ENCODE measurements at regions not wholly inside any gene's neighbourhood (a gene's known extent, or its start where the extent isn't known, plus 50 kb on each side); places are given as distances from the start of the nearest gene placed in this dataset.
"Not testable (repeated sequence)": the region's sequence is repeated elsewhere in the genome, so short reads cannot be mapped to it uniquely, and the experiment has no call there.

DNA sequence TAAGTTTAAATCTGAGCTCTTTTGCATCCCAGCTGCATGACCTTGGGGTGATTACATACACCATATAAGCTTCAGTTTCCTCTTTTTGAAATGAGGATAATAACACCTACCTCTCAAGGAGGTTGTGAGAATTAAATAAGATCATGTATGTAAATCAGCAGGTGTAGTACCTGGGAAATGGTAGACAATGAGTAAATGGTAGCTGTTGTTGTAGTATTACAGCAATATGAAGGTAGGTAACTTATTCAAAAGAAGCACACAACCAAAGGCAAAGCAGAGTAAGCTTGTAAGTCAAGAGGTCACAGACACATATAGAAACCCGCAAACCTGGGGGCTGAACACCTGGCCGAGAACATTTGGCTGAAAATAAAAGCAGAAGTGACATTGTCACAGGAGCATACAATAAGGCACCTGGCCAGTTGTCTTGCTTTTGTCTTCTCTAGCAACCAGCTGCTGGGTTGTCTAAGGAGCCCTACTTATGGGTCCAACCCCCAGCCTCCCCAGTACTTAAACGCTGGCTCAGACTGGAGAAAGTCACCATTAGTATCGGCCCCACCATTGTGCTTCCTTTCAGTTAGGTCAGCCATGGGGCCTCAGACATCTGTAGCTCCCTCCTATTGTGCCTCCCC lies 203.6 kb upstream of the MKLN1 start:
- DNase-seq (ENCODE audit: low read depth in 2 of 3, low spot score in 1 of 3), result no peak

DNA sequence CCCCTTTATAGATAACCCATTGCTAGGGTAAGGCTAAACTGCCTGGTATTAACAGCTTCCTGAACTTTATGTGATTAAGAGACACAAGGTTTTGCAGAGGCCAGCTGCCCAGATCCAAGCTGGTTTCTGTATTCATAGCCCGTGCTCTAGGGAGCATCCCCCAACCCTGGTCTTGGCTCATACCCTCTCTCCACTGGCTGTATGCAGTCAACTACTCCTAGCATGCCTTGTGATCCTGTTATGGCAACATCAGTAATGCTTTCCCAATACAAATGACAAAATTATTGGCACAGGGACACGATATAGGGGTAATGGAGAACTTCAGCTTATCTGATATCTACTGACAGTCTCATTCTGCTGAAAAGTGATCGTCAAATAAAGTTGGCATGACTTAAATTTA lies 202.8 kb upstream of the MKLN1 start:
- DNase-seq (ENCODE audit: low read depth in 2 of 3, low spot score in 1 of 3), result no peak

DNA sequence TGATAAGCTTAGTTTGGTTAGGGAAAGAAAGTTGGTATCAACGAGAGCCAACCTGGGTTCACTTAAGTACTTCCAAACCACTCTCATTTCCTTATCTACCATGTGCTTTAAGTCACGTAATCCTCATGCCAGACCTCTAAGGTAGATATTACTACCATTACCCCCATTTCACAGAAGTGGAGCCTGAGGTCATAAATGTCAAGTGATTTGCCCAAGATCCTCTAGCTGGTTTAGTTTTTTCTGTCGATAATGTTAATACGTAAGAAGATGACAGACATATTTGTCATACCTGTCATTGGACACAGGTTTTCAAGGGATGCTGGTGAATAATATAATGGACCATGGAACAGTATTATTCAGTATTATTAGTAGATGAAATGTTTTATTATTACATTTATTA lies 197.4 kb upstream of the MKLN1 start:
- DNase-seq (ENCODE audit: low read depth in 2 of 3, low spot score in 1 of 3), result no peak

DNA sequence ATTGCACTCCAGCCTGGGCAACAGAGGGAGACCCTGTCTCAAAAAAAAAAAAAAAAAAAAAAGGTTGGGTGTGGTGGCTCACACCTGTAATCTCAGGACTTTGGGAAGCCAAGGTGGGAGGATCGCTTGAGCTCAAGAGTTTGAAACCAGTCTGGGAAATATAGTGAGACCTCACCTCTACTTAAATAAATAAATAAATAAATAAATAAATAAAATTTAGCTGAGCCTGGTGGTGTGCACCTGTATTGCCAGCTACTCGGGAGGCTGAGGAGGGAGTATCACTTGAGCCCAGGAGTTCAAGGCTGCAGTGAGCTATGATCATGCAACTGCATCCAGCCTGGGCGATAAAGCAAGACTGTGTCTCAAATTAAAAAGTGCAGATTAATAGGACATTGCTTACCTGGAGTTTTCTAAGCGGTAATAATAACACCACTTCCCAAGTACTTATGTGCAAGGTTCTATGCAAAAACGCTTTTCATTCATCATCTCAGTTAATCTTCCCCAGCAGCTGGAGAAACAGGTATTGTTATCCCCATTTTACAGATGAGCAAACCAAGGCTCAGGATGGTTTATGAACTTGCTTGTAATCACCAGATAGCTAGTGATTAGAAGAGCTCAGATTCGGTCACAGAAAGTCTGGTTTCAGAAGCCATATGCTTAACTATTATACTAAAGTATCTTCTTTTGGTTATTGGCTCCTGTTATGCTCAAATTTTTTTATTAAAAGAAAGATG lies 196.5 kb upstream of the MKLN1 start:
- DNase-seq (ENCODE audit: low read depth in 2 of 3, low spot score in 1 of 3), result no peak

DNA sequence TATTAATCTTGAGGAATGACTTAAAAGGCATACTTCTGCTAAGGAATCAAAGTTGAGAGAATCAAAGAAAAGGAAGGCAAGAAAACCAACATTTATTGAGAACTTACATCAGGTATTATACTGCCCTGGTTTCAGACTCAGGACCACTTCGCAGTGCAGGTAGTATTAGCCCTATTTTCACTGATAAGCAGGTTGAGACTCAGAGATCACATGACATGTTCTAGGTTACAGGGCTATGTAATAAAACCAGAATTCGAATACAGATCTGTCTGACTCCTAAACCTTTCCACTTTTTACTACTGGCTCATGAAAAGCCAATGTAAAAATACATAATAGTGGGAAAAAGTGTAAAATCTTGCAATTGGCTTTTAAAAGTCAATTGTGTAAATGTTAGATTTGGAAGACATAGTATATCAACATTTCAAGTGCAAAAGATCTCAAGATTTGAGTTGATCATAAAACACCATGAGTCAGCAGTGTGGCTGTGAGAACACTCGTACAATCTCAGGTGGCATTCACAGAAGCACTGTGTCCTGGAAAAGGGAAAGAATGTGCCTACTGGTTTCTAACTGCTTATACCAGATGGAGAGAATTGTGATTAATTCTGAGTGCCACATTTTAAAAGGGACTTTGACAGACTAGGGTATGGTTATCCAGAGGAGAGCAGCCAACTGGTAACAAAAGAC lies 195.8 kb upstream of the MKLN1 start:
- no peak for DNase-seq (ENCODE audit: low read depth in 2 of 3, low spot score in 1 of 3)

DNA sequence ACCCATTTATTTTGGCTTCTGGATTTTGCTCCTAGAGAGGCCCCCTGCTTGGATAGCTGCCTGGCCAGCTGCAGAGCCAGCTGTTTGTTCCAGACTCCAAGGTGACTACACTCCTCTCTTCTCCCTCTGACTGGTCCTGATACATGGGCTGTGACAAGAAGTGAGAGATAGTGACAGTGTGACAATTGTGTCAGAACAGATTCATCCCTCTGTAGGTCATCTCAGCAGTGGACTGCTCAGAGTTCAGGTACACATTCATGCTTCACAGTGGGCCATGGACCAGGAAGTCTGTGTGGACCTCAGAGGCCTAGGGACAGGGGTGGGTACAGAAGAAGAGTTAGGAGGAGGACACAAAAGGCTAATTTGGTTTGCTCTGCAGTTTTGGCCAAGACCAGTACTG lies 188.2 kb upstream of the MKLN1 start:
- no peak for DNase-seq (ENCODE audit: low read depth in 2 of 3, low spot score in 1 of 3)

DNA sequence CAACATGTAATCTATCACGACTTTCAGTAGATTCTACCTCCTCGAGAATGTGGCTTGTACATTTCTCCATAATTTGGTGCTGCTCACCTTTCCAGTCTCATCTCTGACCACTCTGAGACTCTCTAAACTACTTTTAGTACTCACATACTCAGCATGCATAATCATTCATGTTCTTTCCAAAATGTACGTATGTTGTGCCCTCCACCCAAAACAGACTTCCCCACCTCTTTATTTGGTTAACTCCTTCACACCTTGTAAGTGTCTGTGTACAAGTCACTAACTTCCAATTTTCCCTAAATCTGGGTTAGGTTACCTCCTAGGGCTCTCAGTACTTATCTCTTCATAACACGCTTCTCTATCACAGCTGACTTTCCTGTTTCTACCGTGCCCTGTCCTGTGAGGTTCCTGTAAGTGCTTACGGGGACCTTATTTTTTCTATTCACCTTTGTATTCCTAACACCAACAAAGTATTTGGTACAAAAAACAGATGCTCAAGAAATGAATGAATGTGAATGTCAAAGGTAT lies 186.2 kb upstream of the MKLN1 start:
- DNase-seq (ENCODE audit: low read depth in 2 of 3, low spot score in 1 of 3), result no peak

DNA sequence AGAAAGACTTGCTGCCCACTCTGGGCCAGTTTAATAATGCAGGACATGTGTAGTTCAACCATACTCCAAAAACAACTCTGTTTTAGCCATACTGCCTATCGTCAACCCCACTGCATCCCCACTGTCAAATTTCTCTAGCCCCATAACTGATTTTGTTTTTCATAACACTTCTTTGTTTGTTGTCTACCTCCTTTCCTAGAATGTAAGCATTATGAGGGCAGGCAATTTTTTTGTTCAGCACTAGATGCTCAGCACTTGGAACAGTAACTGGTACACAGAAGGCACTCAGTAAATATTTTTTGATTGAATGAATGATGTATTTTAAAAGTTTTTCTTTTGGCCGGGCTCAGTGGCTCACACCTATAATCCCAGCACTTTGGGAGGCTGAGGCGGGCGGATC lies 183.8 kb upstream of the MKLN1 start:
- no peak for DNase-seq (ENCODE audit: low read depth in 2 of 3, low spot score in 1 of 3)

DNA sequence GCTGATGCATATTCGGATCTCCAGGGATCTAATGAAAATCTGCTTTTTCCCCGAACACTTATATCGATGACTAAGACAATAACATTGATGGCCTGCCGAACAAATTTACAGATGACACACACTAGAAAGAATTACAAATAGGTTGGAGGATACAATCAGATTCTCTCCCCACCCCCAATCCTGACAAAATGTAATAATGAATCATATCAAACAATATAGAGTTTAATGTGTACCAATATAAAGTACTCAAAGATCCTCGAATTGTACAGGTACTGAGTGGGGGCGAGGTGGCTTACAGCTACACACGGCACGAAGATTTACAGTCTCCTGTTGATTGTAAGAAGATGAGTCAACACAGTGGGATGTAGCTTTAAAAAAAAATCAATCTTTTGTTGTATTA lies 182.7 kb upstream of the MKLN1 start:
- no peak for DNase-seq (ENCODE audit: low read depth in 2 of 3, low spot score in 1 of 3)

DNA sequence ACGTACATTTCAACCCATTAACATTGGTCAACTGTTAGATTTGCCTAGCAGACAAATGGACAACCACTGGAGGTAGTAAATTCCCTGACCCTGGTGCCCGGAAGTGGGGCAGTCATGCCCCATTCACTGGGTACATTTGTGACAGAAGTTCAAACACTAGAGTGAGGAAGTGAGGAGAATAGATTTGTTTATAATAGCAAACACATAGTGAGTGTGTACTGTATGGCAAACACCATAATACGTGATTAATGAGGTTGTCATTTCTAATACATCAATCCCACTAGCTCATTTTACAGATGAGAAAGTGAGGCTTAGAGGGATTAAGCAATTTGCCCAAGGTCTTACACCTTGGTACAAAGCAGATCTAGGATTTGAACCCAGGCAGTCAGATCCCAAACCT lies 181.9 kb upstream of the MKLN1 start:
- no peak for DNase-seq (ENCODE audit: low read depth in 2 of 3, low spot score in 1 of 3)

DNA sequence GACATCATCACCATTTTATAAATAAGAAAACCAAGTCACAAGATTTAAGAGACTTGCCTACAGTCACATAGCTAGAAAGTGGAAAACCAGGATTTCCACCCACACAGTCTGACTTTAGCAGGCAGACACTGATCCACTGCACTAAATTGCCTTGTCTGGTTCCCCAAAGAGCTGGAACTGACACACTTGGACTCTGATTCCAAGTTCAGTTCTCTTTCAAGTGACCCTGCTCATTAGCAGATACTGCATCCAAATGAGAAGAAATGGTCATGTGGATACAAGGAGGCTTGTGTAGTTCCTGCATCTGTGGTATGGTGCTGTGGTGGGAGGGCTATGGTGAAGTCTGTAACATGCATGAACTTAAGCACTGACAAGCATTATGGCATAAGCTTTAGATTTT lies 180.1 kb upstream of the MKLN1 start:
- no peak for DNase-seq (ENCODE audit: low read depth in 2 of 3, low spot score in 1 of 3)

DNA sequence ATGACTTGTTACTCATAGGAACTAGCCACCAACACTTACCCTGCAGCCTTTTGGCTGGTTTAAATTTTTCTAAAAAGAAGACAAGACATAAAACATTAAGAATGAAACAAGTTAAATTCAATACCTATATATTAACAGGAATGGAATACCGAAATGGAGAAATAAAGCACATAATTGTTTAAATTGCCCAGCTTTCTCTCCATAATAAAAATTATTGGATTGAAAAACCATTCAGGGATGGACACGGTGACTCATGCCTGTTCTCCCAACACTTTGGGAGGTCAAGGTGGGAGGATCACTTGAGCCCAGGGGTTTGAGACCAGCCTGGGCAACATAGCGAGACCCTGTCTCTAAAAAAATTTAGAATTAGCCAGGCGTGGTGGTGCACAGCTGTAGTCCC lies 179.4 kb upstream of the MKLN1 start:
- no peak for DNase-seq (ENCODE audit: low read depth in 2 of 3, low spot score in 1 of 3)

DNA sequence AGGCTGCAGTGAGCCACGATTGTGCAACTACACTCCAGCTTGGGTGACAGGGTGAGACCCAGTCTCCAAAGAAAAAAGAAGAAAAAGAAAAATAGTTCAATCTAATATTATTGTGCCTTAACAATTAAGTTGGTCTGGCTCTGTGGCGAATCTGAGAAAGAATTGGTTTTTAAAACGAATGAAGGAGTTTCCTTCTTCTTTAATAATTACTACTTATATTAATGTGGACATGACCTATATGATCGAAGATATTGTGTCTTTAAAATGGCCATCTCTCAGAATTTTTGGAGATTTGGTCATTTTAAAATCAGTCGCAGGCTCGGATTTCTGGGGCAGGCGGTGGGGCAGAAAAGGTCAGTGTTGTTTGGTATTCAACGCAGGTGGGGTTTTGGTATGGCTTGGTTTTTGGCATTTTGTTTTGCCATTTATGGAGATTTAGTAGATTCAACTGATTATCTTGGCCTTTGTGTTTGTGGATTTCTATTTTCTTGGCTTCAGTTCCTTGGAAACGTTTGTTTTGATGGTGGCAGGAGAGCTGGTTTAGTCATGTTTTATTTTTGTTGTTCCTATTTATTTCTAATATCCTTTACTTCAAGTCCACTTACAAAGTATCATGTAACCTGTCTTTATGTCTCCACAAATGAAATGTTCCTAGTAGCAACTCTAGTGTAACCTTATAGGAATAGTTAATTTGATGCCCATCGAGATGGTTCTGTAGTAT lies 178.8 kb upstream of the MKLN1 start:
- DNase-seq (ENCODE audit: low read depth in 2 of 3, low spot score in 1 of 3), result no peak

DNA sequence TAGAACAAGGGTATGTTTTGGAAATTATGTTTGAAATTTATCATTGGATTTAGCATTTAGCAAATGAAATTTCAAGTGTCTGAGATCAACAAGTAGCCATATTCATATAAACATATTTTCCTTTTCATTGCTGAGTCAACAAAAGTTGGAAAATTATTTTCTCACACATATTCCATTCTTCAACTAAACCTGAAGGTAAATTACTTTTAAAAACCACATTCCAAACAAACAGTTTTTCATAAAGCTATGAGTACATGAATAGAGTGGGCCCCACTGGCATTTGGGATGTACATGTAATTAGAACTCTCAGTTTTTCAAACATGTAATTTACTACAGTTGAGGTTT lies 178.3 kb upstream of the MKLN1 start:
- DNase-seq (ENCODE audit: low read depth in 2 of 3, low spot score in 1 of 3), result no peak

DNA sequence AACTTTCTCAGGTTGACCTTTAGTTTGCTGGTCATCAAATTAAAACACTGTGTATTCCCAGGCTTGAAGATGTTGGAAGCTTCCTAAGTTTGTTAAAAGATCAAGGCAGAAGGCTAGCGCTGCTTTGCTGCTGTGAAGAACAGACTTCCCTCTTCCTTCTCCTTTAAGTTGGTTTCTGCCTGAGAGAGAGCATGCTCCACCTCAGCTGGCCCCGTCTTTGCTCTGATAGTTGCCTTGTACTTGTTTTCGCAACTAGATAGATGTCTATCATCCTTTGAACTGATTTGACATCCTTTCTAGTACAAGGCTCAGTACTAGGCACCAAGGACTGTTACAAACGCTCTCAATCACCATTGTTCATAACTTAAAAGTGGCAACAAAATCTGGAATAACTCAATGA lies 177.8 kb upstream of the MKLN1 start:
- no peak for DNase-seq (ENCODE audit: low read depth in 2 of 3, low spot score in 1 of 3)

DNA sequence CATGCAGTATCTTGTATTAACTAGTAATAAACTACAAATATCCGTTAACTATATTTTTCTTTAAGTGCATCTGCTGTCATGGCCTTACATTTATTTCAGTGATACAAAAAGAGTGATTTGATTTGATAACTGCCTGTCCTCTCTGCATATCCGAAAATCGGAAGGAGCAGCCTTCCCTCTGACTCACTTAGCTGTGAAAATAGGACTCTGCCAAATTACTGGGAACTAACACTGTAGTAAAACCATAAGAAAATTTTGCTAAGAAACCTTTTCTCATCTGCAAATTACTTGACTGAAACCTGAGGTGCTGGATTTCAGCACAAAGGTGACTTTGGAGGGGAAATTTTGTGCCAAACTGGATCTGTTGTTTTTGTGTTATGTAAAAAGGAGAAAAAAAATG lies 176.6 kb upstream of the MKLN1 start:
- DNase-seq (ENCODE audit: low read depth in 2 of 3, low spot score in 1 of 3), result no peak

DNA sequence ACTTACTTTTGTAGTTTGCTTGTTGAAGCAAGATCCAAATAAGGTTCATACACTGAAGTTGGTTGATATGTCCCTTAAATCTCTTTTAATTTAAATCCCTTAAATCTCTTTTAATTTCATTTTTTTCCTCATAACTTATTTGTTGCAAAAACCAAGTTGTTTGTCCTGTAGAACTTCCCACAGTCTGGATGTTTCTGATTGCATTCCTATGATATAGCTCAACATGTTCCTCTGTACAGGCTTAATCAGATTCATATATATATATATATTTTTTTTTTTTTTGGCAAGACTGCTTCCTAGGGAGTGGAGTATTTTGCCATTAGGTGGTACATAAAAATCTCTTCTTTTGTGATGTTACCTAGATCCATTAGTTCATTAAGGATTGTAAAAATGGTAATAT lies 174.9 kb upstream of the MKLN1 start:
- no peak for DNase-seq (ENCODE audit: low read depth in 2 of 3, low spot score in 1 of 3)

DNA sequence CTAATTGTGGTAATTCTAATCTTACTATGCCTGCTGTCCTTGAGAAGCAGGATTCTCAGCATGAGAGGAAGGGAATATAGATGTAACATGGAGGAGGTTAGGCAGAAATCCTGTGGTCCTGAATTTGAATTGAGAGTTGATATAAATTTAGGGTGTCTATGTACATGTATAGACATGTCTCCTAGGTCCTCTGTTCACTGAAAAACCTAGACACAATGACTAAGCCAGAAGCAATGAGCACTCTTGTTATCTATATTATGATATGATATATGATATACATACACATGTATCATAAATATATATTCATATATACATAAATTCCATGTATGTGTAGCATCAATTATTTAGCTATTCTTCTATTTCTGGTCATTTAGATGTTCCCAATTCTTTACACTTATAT lies 173.3 kb upstream of the MKLN1 start:
- no peak for DNase-seq (ENCODE audit: low read depth in 2 of 3, low spot score in 1 of 3)

DNA sequence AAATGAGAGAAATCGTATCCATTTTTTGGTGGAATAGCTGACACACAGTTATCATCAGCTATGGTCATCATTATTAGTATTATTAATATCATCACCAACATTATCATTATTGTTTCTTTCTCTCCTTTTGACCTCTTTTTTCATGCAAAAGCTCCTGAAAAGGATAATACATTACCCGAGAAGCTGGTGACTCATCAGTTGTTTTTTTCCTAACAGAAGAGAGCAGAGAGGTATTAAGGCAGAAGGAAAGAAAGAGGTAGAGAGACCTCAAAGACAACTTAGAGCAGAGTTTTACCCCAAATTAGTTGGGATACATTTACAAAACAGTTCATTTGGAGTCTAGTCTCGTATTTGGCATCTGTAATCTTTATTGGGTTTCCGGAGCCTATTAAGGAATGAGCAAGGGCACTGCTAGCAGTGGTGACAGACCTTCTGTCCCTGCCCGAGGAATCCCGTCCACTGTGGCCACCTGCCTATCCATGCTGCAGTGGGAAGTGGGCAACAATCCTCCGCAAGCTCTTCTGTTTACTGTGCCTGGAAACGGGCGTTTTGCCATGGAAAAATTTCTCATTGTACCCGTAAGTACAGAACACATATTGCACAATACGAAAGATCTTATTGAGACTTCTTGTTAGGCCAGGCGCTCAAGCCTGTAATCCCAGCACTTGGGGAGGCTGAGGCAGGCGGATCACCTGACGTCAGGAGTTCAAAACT lies 170.0 kb upstream of the MKLN1 start:
- no peak for DNase-seq (ENCODE audit: low read depth in 2 of 3, low spot score in 1 of 3)

DNA sequence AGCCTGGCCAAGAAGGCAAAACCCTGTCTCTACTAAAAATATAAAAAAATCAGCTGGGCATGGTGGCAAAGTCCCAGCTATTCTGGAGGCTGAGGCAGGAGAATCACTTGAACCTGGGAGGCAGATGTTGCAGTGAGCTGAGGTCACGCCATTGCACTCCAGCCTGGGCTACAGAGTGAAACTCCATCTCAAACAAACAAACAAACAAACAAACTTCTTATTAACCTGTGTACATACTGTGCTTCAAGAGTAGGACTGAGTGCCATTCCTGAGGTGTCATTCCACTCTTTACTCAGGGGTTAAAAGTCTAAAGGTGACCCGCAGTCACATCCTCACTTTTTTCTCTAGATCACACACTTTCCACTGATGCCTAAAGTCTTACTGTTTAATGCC lies 169.4 kb upstream of the MKLN1 start:
- DNase-seq (ENCODE audit: low read depth in 2 of 3, low spot score in 1 of 3), result not testable (repeated sequence)

DNA sequence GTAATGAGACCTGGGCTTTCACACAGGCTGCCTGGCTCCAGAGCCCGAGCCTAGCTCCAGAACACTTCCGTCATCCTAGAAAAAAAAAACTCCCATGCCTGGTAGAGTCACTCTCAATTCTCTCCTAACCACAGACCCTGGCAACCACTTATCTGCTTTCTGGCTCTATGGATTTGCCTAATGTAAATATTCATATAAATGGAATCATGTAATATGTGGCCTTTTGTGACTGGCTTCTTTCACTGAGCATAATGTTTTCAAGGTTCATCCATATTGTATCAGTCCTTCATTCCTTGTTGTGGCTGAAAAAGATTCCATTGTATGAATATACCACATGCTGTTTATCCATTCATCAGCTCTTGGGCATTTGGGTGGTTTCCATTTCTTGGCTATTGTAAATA lies 167.7 kb upstream of the MKLN1 start:
- no peak for DNase-seq (ENCODE audit: low read depth in 2 of 3, low spot score in 1 of 3)
